ENCODE measurements at regions not wholly inside any gene's neighbourhood (a gene's known extent, or its start where the extent isn't known, plus 50 kb on each side); places are given as distances from the start of the nearest gene placed in this dataset.

GRCh38 chr20:4303136-4303535 is 54.0 kb upstream of the ADRA1D start:
- TF ChIP-seq CTCF (IDR thresholded peaks at IDR 0.05; ENCODE audit: borderline replicate concordance, insufficient read depth, low read depth, low read length), result no peak
- no peak overlapping the region for H3K4me3 ChIP-seq (ENCODE audit: low read depth, low read length)

GRCh38 chr20:4300921-4301320 is 51.8 kb upstream of the ADRA1D start:
- H3K4me3 ChIP-seq (ENCODE audit: low read depth, low read length), result no peak overlapping the region
- TF ChIP-seq CTCF (IDR thresholded peaks at IDR 0.05; ENCODE audit: borderline replicate concordance, insufficient read depth, low read depth, low read length), result no peak

- TF ChIP-seq CTCF (IDR thresholded peaks at IDR 0.05; ENCODE audit: borderline replicate concordance, insufficient read depth, low read depth, low read length), result no peak
Measured at GRCh38 chr20:4300401-4300800, 51.3 kb upstream of the ADRA1D start.

DNA sequence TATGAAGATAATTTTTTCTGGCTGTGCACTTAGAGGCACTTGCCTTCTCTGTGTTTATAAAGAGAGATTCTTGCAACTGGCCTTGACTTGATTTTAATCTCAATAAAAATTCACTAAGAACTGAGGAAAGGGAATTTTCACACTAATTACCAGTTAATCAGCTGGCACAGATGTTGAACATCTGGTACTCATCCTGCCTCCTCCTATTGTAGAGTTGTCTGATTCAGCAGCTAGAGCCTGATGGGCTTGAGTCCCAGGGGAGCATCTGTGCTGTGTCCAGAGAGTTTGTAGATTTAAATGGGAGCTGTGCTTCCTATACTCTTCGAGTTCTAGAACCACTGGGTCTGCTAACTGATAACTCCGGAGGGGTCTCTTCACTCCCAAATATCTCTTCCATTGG is 50.7 kb upstream of the ADRA1D start:
- no peak for TF ChIP-seq CTCF (IDR thresholded peaks at IDR 0.05; ENCODE audit: borderline replicate concordance, insufficient read depth, low read depth, low read length)
- no peak overlapping the region for H3K4me3 ChIP-seq (ENCODE audit: low read depth, low read length)

More at GRCh38 chr20:4300401-4300800, 51.3 kb upstream of the ADRA1D start:
- H3K4me3 ChIP-seq (ENCODE audit: low read depth, low read length), result no peak overlapping the region

DNA sequence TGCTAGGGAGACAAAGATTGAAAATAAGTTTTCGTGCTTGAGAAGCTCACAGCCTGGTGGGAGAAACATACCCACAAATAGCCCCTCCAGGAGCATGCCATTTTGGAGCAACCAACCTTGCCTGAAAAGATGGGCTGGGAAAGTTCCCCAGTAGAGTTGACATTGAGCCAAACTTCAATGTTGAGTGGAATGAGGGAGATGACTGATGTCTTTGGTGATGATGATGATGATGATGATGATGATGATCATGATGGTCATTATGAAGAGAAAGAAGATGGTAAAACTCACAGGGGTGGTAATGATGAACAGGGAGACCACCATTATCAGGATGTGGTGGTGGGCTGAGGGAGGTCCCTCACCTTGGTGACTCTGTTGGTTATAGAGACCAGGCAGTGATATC is 50.1 kb upstream of the ADRA1D start:
- TF ChIP-seq CTCF (IDR thresholded peaks at IDR 0.05; ENCODE audit: borderline replicate concordance, insufficient read depth, low read depth, low read length), result no peak
- no peak overlapping the region for H3K4me3 ChIP-seq (ENCODE audit: low read depth, low read length)
